Right cardiac atrium (tissue), 5 donors: ENCODE measurements at regions not wholly inside any gene's neighbourhood (a gene's known extent, or its start where the extent isn't known, plus 50 kb on each side); places are given as distances from the start of the nearest gene placed in this dataset.
"Not testable (repeated sequence)": the region's sequence is repeated elsewhere in the genome, so short reads cannot be mapped to it uniquely, and the experiment has no call there.

Experiments used
- ATAC-seq, 2 donors: fragments of 200-7000 bp; cut with Tn5 transposase; one replicate each; pipeline versions ENCODE4 v1.8.0 to v1.9.1; 2020; ENCODE audit warnings: moderate library complexity in 2 of 2, mild to moderate bottlenecking in 1 of 2
- DNase-seq, 3 donors: peaks; one replicate each; pipeline ENCODE4 v3.0.0-alpha.2; 2020
- H3K27ac ChIP-seq: one replicate; pipeline ENCODE4 v1.5.1; 2013; ENCODE audit warnings: mild to moderate bottlenecking, low read length, control low read depth, moderate library complexity
- H3K27me3 ChIP-seq: one replicate; pipeline ENCODE4 v1.6.1; 2013; ENCODE audit not compliant: control insufficient read depth, insufficient read depth
- H3K4me1 ChIP-seq: one replicate; pipeline ENCODE4 v1.6.1; 2013; ENCODE audit warnings: low read length; ENCODE audit not compliant: control insufficient read depth, insufficient read depth
- H3K4me3 ChIP-seq: one replicate; pipeline ENCODE4 v1.5.1; 2013; ENCODE audit warnings: low read length, control low read depth
- H3K9me3 ChIP-seq: one replicate; pipeline ENCODE4 v1.6.1; 2013; ENCODE audit warnings: low read length; ENCODE audit not compliant: control insufficient read depth
- WGBS: extraction: QIAGEN DNeasy Blood & Tissue Kit; methylation state at CpG from one replicate; pipeline ENCODE4 v1.1.7; 2013; 5-methylcytosine and 5-hydroxymethylcytosine counted together
- intact Hi-C, 4 donors: fragments of 100-400 bp; cut with DNase I; formaldehyde crosslinking; loops; one replicate each; pipeline versions ENCODE4 v1.11.0 to v1.14.0; 2022 to 2023
- donor health status: healthy with polysubstance abuse.
- donor health status: DM: no; HTN: yes; CAD: no.
- donor health status: DM: no; HTN: no; CAD: no.
- donor health status: DM: no; HTN: yes; CAD: no; lungs with severe emphysema.
- donor health status: DM: yes; HTN: yes; CAD: no.

- 42% methylated on average over 3 of the region's 3 CpGs for WGBS
- no peaks in the 10 kb centered on the region for H3K4me1 ChIP-seq
- H3K27me3 ChIP-seq, result no peaks in the 10 kb centered on the region
- H3K27ac ChIP-seq, result no peak overlapping the region
- no peak overlapping the region for H3K4me3 ChIP-seq
- DNase-seq, result no peak
- H3K9me3 ChIP-seq, result no peaks in the 10 kb centered on the region
- no peak for ATAC-seq
- intact Hi-C loops, result no loop called here
Measured at GRCh38 chr5:110269478-110270142, 456.9 kb downstream of the TMEM232 start.

GRCh38 chr5:110275878-110276277, 450.6 kb downstream of the TMEM232 start:
- no peak for DNase-seq
- Histone ChIP-seq H3K27me3 (no peaks in the 10 kb centered on the region), H3K27ac (no peak overlapping the region), H3K4me1 (no peaks in the 10 kb centered on the region), H3K9me3 (no peaks in the 10 kb centered on the region), H3K4me3 (no peak overlapping the region)
- ATAC-seq, result no peak
- intact Hi-C loops, result no loop called here
- WGBS, result 83% methylated on average over 2 of the region's 2 CpGs

- WGBS, result 81% methylated on average over 1 of the region's 1 CpG
- H3K9me3 ChIP-seq, H3K4me3 ChIP-seq, H3K4me1 ChIP-seq, ATAC-seq, H3K27me3 ChIP-seq, DNase-seq, H3K27ac ChIP-seq, intact Hi-C loops: not testable (repeated sequence)
Measured at GRCh38 chr5:110278449-110278848, 448.0 kb downstream of the TMEM232 start.

GRCh38 chr5:110284121-110284520, 442.4 kb downstream of the TMEM232 start:
- intact Hi-C loops, H3K9me3 ChIP-seq, H3K27ac ChIP-seq, H3K4me3 ChIP-seq, ATAC-seq, H3K4me1 ChIP-seq, DNase-seq, H3K27me3 ChIP-seq: not testable (repeated sequence)
- WGBS, result 89% methylated on average over 8 of the region's 8 CpGs

GRCh38 chr5:110288766-110289511, 437.5 kb downstream of the TMEM232 start:
- Histone ChIP-seq H3K27me3 (no peaks in the 10 kb centered on the region), H3K27ac (no peak overlapping the region), H3K4me3 (no peak overlapping the region), H3K4me1 (no peaks in the 10 kb centered on the region), H3K9me3 (no peaks in the 10 kb centered on the region)
- 69% methylated on average over 3 of the region's 3 CpGs for WGBS
- DNase-seq (no peak), ATAC-seq (no peak)
- intact Hi-C loops, result no loop called here

GRCh38 chr5:110289512-110289810, 437.0 kb downstream of the TMEM232 start:
- intact Hi-C loops, result no loop called here
- DNase-seq, result no peak
- no peaks in the 10 kb centered on the region for H3K4me1 ChIP-seq
- 24% methylated on average over 2 of the region's 2 CpGs for WGBS
- no peaks in the 10 kb centered on the region for H3K9me3 ChIP-seq
- no peaks in the 10 kb centered on the region for H3K27me3 ChIP-seq
- no peak overlapping the region for H3K27ac ChIP-seq
- H3K4me3 ChIP-seq, result no peak overlapping the region
- ATAC-seq, result no peak

- Histone ChIP-seq H3K27me3 (no peaks in the 10 kb centered on the region), H3K4me1 (no peaks in the 10 kb centered on the region), H3K27ac (no peak overlapping the region), H3K9me3 (no peaks in the 10 kb centered on the region), H3K4me3 (no peak overlapping the region)
- ATAC-seq, result no peak
- no peak for DNase-seq
- intact Hi-C loops, result no loop called here
- WGBS, result 66% methylated on average over 1 of the region's 1 CpG
Measured at GRCh38 chr5:110290542-110290941, 435.9 kb downstream of the TMEM232 start.

- no peak for ATAC-seq
Measured at GRCh38 chr5:110294281-110294680, 432.2 kb downstream of the TMEM232 start.

GRCh38 chr5:110297152-110297670, 429.3 kb downstream of the TMEM232 start:
- no peak overlapping the region for H3K4me3 ChIP-seq
- DNase-seq (no peak), ATAC-seq (no peak)
- H3K27ac ChIP-seq, result no peak overlapping the region
- no peaks in the 10 kb centered on the region for H3K9me3 ChIP-seq
- 44% methylated on average over 3 of the region's 3 CpGs for WGBS
- H3K4me1 ChIP-seq, result no peaks in the 10 kb centered on the region
- no peaks in the 10 kb centered on the region for H3K27me3 ChIP-seq
- intact Hi-C loops, result no loop called here

More at GRCh38 chr5:110294281-110294680, 432.2 kb downstream of the TMEM232 start:
- Histone ChIP-seq H3K9me3 (no peaks in the 10 kb centered on the region), H3K27me3 (no peaks in the 10 kb centered on the region), H3K4me3 (no peak overlapping the region), H3K4me1 (no peaks in the 10 kb centered on the region), H3K27ac (no peak overlapping the region)
- DNase-seq, result no peak
- WGBS, result 93% methylated on average over 3 of the region's 3 CpGs
- intact Hi-C loops, result no loop called here

- Histone ChIP-seq H3K9me3 (no peaks in the 10 kb centered on the region), H3K27ac (no peak overlapping the region), H3K4me3 (no peak overlapping the region), H3K27me3 (no peaks in the 10 kb centered on the region), H3K4me1 (no peaks in the 10 kb centered on the region)
- ATAC-seq (no peak), DNase-seq (no peak)
- WGBS, result 51% methylated on average over 1 of the region's 1 CpG
- intact Hi-C loops, result no loop called here
Measured at GRCh38 chr5:110304176-110304575, 422.3 kb downstream of the TMEM232 start.

- ATAC-seq, result no peak
- Histone ChIP-seq H3K27ac (no peak overlapping the region), H3K4me3 (no peak overlapping the region), H3K9me3 (no peaks in the 10 kb centered on the region), H3K27me3 (no peaks in the 10 kb centered on the region), H3K4me1 (no peaks in the 10 kb centered on the region)
- intact Hi-C loops, result no loop called here
- WGBS, result 97% methylated on average over 2 of the region's 2 CpGs
- DNase-seq, result no peak
Measured at GRCh38 chr5:110306650-110307049, 419.8 kb downstream of the TMEM232 start.
